ENCODE measurements at regions not wholly inside any gene's neighbourhood (a gene's known extent, or its start where the extent isn't known, plus 50 kb on each side); places are given as distances from the start of the nearest gene placed in this dataset.

- BruUV-seq (replicated peaks), result no TSS peak
- H3K27me3 ChIP-seq (replicated peaks; ENCODE audit: insufficient read depth, low read depth, low read length, poor library complexity), result no peaks in the 10 kb centered on the region
- intact Hi-C loops (cut with micrococcal nuclease; ENCODE audit: unreplicated experiment), result loop anchor here (1.0 kb wide), 1 partner anchor 245 kb away; no protein-coding TSS in a partner anchor
- H3K36me3 ChIP-seq (ENCODE audit: insufficient read depth, low read length, poor library complexity, severe bottlenecking), result no peaks in the 10 kb centered on the region
- H3K9me3 ChIP-seq (ENCODE audit: low read depth, low read length, poor library complexity, severe bottlenecking), result no peaks in the 10 kb centered on the region
- ChIA-PET POLR2A (ENCODE audit: low non-redundant PET) (no interaction called here), CTCF (no interaction called here)
- no peak overlapping the region for H3K27ac ChIP-seq (ENCODE audit: low read depth, low read length, poor library complexity, severe bottlenecking)
- no peak for TF ChIP-seq EZH2 (IDR thresholded peaks at IDR 0.05; ENCODE audit: borderline replicate concordance, low read depth, low read length, poor library complexity, severe bottlenecking)
- H3K4me3 ChIP-seq (ENCODE audit: low read depth, low read length, poor library complexity, severe bottlenecking), result no peak overlapping the region
- no peaks in the 10 kb centered on the region for H3K4me1 ChIP-seq (ENCODE audit: insufficient read depth, low read length, poor library complexity, severe bottlenecking)
- no peak for DNase-seq (ENCODE audit: low spot score)
Measured at GRCh38 chr15:62848632-62849050, 193.9 kb upstream of the TPM1 start.

GRCh38 chr15:62849316-62850106 lies 193.0 kb upstream of the TPM1 start:
- H3K9me3 ChIP-seq (ENCODE audit: low read depth, low read length, poor library complexity, severe bottlenecking), result no peaks in the 10 kb centered on the region
- BruUV-seq (replicated peaks), result no TSS peak
- POLR2A ChIA-PET (ENCODE audit: low non-redundant PET), result no interaction called here
- CTCF ChIA-PET, result no interaction called here
- H3K27ac ChIP-seq (ENCODE audit: low read depth, low read length, poor library complexity, severe bottlenecking), result no peak overlapping the region
- TF ChIP-seq CTCF (conservative IDR thresholded peaks at IDR 0.05; ENCODE audit: low read depth, low read length), result no peak
- TF ChIP-seq EZH2 (IDR thresholded peaks at IDR 0.05; ENCODE audit: borderline replicate concordance, low read depth, low read length, poor library complexity, severe bottlenecking), result no peak
- no peak overlapping the region for H3K4me3 ChIP-seq (ENCODE audit: low read depth, low read length, poor library complexity, severe bottlenecking)
- intact Hi-C loops (cut with micrococcal nuclease; ENCODE audit: unreplicated experiment), result no loop called here
- H3K36me3 ChIP-seq (ENCODE audit: insufficient read depth, low read length, poor library complexity, severe bottlenecking), result no peaks in the 10 kb centered on the region
- no peak for DNase-seq (ENCODE audit: low spot score)
- H3K27me3 ChIP-seq (replicated peaks; ENCODE audit: insufficient read depth, low read depth, low read length, poor library complexity), result no peaks in the 10 kb centered on the region
- no peaks in the 10 kb centered on the region for H3K4me1 ChIP-seq (ENCODE audit: insufficient read depth, low read length, poor library complexity, severe bottlenecking)

GRCh38 chr15:62850318-62850717 lies 192.2 kb upstream of the TPM1 start:
- no peaks in the 10 kb centered on the region for H3K27me3 ChIP-seq (replicated peaks; ENCODE audit: insufficient read depth, low read depth, low read length, poor library complexity)
- POLR2A ChIA-PET (ENCODE audit: low non-redundant PET), result no interaction called here
- TF ChIP-seq CTCF (conservative IDR thresholded peaks at IDR 0.05; ENCODE audit: low read depth, low read length), result no peak
- no peaks in the 10 kb centered on the region for H3K9me3 ChIP-seq (ENCODE audit: low read depth, low read length, poor library complexity, severe bottlenecking)
- BruUV-seq (replicated peaks), result no TSS peak
- intact Hi-C loops (cut with micrococcal nuclease; ENCODE audit: unreplicated experiment), result no loop called here
- no peak overlapping the region for H3K4me3 ChIP-seq (ENCODE audit: low read depth, low read length, poor library complexity, severe bottlenecking)
- H3K36me3 ChIP-seq (ENCODE audit: insufficient read depth, low read length, poor library complexity, severe bottlenecking), result no peaks in the 10 kb centered on the region
- DNase-seq (ENCODE audit: low spot score), result no peak
- H3K4me1 ChIP-seq (ENCODE audit: insufficient read depth, low read length, poor library complexity, severe bottlenecking), result no peaks in the 10 kb centered on the region
- CTCF ChIA-PET, result no interaction called here
- no peak overlapping the region for H3K27ac ChIP-seq (ENCODE audit: low read depth, low read length, poor library complexity, severe bottlenecking)

- no peaks in the 10 kb centered on the region for H3K4me1 ChIP-seq (ENCODE audit: insufficient read depth, low read length, poor library complexity, severe bottlenecking)
- DNase-seq (ENCODE audit: low spot score), result peak; percentile 10
- TF ChIP-seq EZH2 (IDR thresholded peaks at IDR 0.05; ENCODE audit: borderline replicate concordance, low read depth, low read length, poor library complexity, severe bottlenecking) (no peak), CTCF (conservative IDR thresholded peaks at IDR 0.05; ENCODE audit: low read depth, low read length) (no peak)
- no peak overlapping the region for H3K27ac ChIP-seq (ENCODE audit: low read depth, low read length, poor library complexity, severe bottlenecking)
- H3K36me3 ChIP-seq (ENCODE audit: insufficient read depth, low read length, poor library complexity, severe bottlenecking), result no peaks in the 10 kb centered on the region
- ChIA-PET CTCF (no interaction called here), POLR2A (ENCODE audit: low non-redundant PET) (no interaction called here)
- no peaks in the 10 kb centered on the region for H3K27me3 ChIP-seq (replicated peaks; ENCODE audit: insufficient read depth, low read depth, low read length, poor library complexity)
- H3K4me3 ChIP-seq (ENCODE audit: low read depth, low read length, poor library complexity, severe bottlenecking), result no peak overlapping the region
- intact Hi-C loops (cut with micrococcal nuclease; ENCODE audit: unreplicated experiment), result no loop called here
- no TSS peak for BruUV-seq (replicated peaks)
- H3K9me3 ChIP-seq (ENCODE audit: low read depth, low read length, poor library complexity, severe bottlenecking), result no peaks in the 10 kb centered on the region
Measured at GRCh38 chr15:62850791-62851291, 191.7 kb upstream of the TPM1 start.

Data from A673 (cell line).